Esophagus squamous epithelium (tissue), 4 donors: ENCODE measurements at regions not wholly inside any gene's neighbourhood (a gene's known extent, or its start where the extent isn't known, plus 50 kb on each side); places are given as distances from the start of the nearest gene placed in this dataset.

Source experiments
- POLR2A ChIP-seq, 4 donors: fragments of 450-650 bp; IDR thresholded peaks; one replicate each; pipeline ENCODE4 v1.6.1; 2017; ENCODE audit warnings: antibody characterized with exemption in 4 of 4, mild to moderate bottlenecking in 4 of 4, moderate library complexity in 3 of 4
- TF ChIP-seq, protein P1 (sequence below), 6 experiments: fragments of 450-650 bp in 4 of 6; fragments of 200-600 bp in 2 of 6; sonication (generic) in 2 of 6; IDR thresholded peaks; one replicate each; pipeline ENCODE4 v1.5.1; 2016 to 2019; ENCODE audit warnings: antibody characterized with exemption in 6 of 6, mild to moderate bottlenecking in 4 of 6, moderate library complexity in 4 of 6

- TF ChIP-seq, protein P1, sequence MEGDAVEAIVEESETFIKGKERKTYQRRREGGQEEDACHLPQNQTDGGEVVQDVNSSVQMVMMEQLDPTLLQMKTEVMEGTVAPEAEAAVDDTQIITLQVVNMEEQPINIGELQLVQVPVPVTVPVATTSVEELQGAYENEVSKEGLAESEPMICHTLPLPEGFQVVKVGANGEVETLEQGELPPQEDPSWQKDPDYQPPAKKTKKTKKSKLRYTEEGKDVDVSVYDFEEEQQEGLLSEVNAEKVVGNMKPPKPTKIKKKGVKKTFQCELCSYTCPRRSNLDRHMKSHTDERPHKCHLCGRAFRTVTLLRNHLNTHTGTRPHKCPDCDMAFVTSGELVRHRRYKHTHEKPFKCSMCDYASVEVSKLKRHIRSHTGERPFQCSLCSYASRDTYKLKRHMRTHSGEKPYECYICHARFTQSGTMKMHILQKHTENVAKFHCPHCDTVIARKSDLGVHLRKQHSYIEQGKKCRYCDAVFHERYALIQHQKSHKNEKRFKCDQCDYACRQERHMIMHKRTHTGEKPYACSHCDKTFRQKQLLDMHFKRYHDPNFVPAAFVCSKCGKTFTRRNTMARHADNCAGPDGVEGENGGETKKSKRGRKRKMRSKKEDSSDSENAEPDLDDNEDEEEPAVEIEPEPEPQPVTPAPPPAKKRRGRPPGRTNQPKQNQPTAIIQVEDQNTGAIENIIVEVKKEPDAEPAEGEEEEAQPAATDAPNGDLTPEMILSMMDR (IDR thresholded peaks at IDR 0.05), result no peak
- no peak for TF ChIP-seq POLR2A (IDR thresholded peaks at IDR 0.05)
These were observed 79.0 kb downstream of the C5orf15 start for GRCh38 chr5:133889271-133889905.
